Breast epithelium (tissue), 4 donors: ENCODE measurements at regions not wholly inside any gene's neighbourhood (a gene's known extent, or its start where the extent isn't known, plus 50 kb on each side); places are given as distances from the start of the nearest gene placed in this dataset.
"Not testable (repeated sequence)": the region's sequence is repeated elsewhere in the genome, so short reads cannot be mapped to it uniquely, and the experiment has no call there.

Experiments
- DNase-seq, 2 donors: peaks; one replicate each; pipeline ENCODE4 v3.0.0-alpha.2; 2019; ENCODE audit warnings: low spot score in 2 of 2
- H3K27ac ChIP-seq, 2 donors: fragments of 200-600 bp; sonication (generic) in 1 of 2; one replicate each; pipeline ENCODE4 v1.5.1; 2016 to 2019; ENCODE audit warnings: mild to moderate bottlenecking in 1 of 2
- H3K27me3 ChIP-seq, 2 donors: fragments of 200-600 bp; sonication (generic) in 1 of 2; one replicate each; pipeline versions ENCODE4 v1.5.1 to v1.6.0; 2017 to 2019; ENCODE audit warnings: control low read depth in 1 of 2, mild to moderate bottlenecking in 1 of 2
- H3K36me3 ChIP-seq: fragments of 200-600 bp; one replicate; pipeline ENCODE4 v1.5.1; 2019
- H3K4me1 ChIP-seq, 2 donors: fragments of 200-600 bp; sonication (generic); one replicate each; pipeline ENCODE4 v1.5.1; 2016 to 2019; ENCODE audit warnings: control low read depth in 1 of 2
- H3K4me3 ChIP-seq, 3 donors: fragments of 200-600 bp; sonication (generic); 1 replicate in 2 of 3; 2 replicates in 1 of 3; pipeline ENCODE4 v1.5.1; 2016 to 2019; ENCODE audit warnings: mild to moderate bottlenecking in 3 of 3, moderate library complexity in 2 of 3
- H3K9me3 ChIP-seq, 2 donors: fragments of 200-600 bp; sonication (generic) in 1 of 2; one replicate each; pipeline ENCODE4 v1.5.1; 2016 to 2019; ENCODE audit warnings: control low read depth in 1 of 2
- POLR2A ChIP-seq: fragments of 450-650 bp; IDR thresholded peaks from one replicate; pipeline ENCODE4 v1.6.1; 2016; ENCODE audit warnings: antibody characterized with exemption, mild to moderate bottlenecking, moderate library complexity
- POLR2AphosphoS5 ChIP-seq, 3 donors: sonication (generic); formaldehyde crosslinking; IDR thresholded peaks; one replicate each; pipeline ENCODE4 v1.6.1; 2017; ENCODE audit warnings: antibody characterized with exemption in 3 of 3
- intact Hi-C: fragments of 100-400 bp; cut with DNase I; formaldehyde crosslinking; loops from one replicate; pipeline ENCODE4 v1.15.1; 2023; ENCODE audit warnings: low total_unique reads
- TF ChIP-seq, protein P1 (sequence below), 3 donors: fragments of 450-650 bp; IDR thresholded peaks; one replicate each; pipeline ENCODE4 v1.5.1; 2016 to 2017; ENCODE audit warnings: antibody characterized with exemption in 3 of 3, mild to moderate bottlenecking in 3 of 3, moderate library complexity in 3 of 3

DNA sequence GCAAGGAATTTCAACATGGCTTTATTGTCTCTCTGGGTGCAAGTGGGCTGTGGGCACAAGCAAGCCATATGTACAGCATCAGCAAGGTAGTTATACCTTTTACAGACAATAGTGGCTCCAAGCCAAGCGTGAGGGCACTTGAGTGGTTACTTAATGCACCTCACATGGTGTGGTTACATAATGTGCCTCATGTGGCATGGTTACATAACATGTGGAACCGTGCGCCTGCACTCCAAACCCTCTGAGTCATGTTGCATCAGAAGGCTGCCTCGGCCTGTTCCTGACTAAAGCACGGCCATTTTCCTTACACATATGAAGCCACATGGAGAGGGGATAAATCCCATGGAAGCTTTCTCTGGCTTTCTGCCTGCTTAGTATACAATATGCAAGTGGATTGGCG lies 150.9 kb downstream of the OSTF1 start:
- H3K36me3 ChIP-seq = no peaks in the 10 kb centered on the region

GRCh38 chr9:75242426-75242825 lies 154.1 kb downstream of the OSTF1 start:
- Histone ChIP-seq H3K4me1 (no peaks in the 10 kb centered on the region), H3K9me3 (peaks cover 0 to 6% of the 10 kb centered on the region in 2 donors), H3K36me3 (no peaks in the 10 kb centered on the region), H3K27me3 (no peaks in the 10 kb centered on the region), H3K4me3 (no peak overlapping the region), H3K27ac (no peak overlapping the region)
- intact Hi-C loops = no loop called here
- no peak for DNase-seq
- TF ChIP-seq POLR2AphosphoS5 (IDR thresholded peaks at IDR 0.05) = no peak
- TF ChIP-seq, protein P1, sequence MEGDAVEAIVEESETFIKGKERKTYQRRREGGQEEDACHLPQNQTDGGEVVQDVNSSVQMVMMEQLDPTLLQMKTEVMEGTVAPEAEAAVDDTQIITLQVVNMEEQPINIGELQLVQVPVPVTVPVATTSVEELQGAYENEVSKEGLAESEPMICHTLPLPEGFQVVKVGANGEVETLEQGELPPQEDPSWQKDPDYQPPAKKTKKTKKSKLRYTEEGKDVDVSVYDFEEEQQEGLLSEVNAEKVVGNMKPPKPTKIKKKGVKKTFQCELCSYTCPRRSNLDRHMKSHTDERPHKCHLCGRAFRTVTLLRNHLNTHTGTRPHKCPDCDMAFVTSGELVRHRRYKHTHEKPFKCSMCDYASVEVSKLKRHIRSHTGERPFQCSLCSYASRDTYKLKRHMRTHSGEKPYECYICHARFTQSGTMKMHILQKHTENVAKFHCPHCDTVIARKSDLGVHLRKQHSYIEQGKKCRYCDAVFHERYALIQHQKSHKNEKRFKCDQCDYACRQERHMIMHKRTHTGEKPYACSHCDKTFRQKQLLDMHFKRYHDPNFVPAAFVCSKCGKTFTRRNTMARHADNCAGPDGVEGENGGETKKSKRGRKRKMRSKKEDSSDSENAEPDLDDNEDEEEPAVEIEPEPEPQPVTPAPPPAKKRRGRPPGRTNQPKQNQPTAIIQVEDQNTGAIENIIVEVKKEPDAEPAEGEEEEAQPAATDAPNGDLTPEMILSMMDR (IDR thresholded peaks at IDR 0.05) = no peak
- no peak for TF ChIP-seq POLR2A

More for the DNA sequence above, 150.9 kb downstream of the OSTF1 start:
- no peak for TF ChIP-seq POLR2A
- TF ChIP-seq POLR2AphosphoS5 (IDR thresholded peaks at IDR 0.05) = peak in 1 of 3 donors; percentile 9
- Histone ChIP-seq H3K9me3 (peaks cover 0 to 12% of the 10 kb centered on the region in 2 donors), H3K4me3 (no peak overlapping the region), H3K4me1 (no peaks in the 10 kb centered on the region), H3K27ac (no peak overlapping the region), H3K27me3 (no peaks in the 10 kb centered on the region)
- intact Hi-C loops = no loop called here
- DNase-seq = no peak

DNA sequence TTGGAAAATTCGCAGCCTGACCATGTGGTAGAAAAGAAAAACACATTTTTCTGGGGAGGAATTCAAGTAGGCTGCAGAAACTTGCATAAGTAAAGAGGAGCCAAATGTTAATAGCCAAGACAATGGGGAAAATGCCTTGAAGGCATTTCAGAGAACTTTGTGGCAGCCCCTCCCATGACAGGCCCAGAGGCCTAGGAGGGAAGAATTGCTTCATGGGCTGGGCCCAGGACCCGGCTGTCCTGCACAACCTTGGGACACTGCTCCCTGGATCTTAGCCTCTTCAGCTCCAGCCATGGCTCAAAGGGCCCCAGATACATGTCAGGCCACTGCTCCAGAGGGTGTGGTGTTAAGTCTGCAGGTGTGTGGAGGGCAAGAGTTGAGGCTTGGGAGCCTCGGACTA lies 158.6 kb downstream of the OSTF1 start:
- no peaks in the 10 kb centered on the region for H3K36me3 ChIP-seq
- H3K9me3 ChIP-seq = peaks cover 0 to 20% of the 10 kb centered on the region in 2 donors
- H3K4me1 ChIP-seq = no peaks in the 10 kb centered on the region
- no peaks in the 10 kb centered on the region for H3K27me3 ChIP-seq
- H3K4me3 ChIP-seq = no peak overlapping the region
- H3K27ac ChIP-seq = no peak overlapping the region
- intact Hi-C loops = no loop called here
- no peak for DNase-seq
- TF ChIP-seq, protein P1 (IDR thresholded peaks at IDR 0.05) = no peak
- TF ChIP-seq POLR2AphosphoS5 (IDR thresholded peaks at IDR 0.05) (no peak), POLR2A (no peak)

DNA sequence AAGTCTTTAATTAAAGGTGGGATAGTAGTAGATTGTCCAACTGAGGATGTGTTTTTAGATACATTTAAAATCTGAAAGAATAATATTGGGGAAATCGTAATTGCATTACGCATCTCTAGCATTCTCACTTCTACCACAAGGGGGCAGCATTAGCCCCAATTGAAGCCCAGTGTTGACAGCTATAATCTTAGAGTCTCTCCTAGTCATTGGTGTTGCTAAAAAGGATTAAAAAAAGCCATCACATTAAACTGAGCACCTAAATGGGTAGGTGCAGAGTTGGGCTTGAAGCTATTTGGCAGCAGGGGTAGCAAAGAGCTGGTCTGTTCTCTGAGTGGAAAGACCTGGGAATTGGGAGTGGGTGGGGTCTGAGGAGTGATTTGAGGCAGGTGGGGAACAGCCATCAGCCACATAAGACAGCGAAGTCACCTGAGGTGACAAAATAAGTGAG lies 177.2 kb downstream of the OSTF1 start:
- Histone ChIP-seq H3K36me3 (no peaks in the 10 kb centered on the region), H3K9me3 (peaks cover 0 to 2% of the 10 kb centered on the region in 2 donors), H3K4me3 (no peak overlapping the region), H3K27me3 (no peaks in the 10 kb centered on the region), H3K27ac (no peak overlapping the region), H3K4me1 (no peaks in the 10 kb centered on the region)
- TF ChIP-seq POLR2AphosphoS5 (IDR thresholded peaks at IDR 0.05) = no peak
- TF ChIP-seq, protein P1 (IDR thresholded peaks at IDR 0.05) = peak; percentile 23 to 71 (median 66)
- intact Hi-C loops = no loop called here
- DNase-seq = no peak

DNA sequence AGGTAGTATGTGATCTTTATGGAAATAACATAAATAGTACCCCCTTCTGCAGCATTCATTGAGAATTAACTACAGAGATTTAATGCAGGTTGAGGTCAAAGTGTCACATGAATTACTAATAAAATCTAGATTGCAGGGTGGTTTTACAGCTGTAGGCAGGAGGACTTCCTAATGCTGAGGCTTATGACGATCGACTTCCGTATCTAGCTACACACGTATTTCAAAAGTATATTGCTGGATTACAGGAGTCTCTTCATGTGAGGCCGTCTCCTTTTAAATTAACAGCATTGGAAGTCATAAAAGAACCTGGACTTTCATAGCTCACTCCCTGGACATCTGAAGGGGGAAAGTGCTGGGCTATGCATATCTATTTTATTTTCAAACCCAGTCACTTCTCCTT lies 180.9 kb downstream of the OSTF1 start:
- no peaks in the 10 kb centered on the region for H3K27me3 ChIP-seq
- intact Hi-C loops = no loop called here
- no peaks in the 10 kb centered on the region for H3K36me3 ChIP-seq
- no peak overlapping the region for H3K27ac ChIP-seq
- H3K9me3 ChIP-seq = peaks cover 2% of the 10 kb centered on the region in 2 donors
- no peak for DNase-seq
- H3K4me1 ChIP-seq = no peaks in the 10 kb centered on the region
- TF ChIP-seq POLR2A = no peak
- TF ChIP-seq, protein P1 (IDR thresholded peaks at IDR 0.05) = no peak
- TF ChIP-seq POLR2AphosphoS5 (IDR thresholded peaks at IDR 0.05) = no peak
- no peak overlapping the region for H3K4me3 ChIP-seq

DNA sequence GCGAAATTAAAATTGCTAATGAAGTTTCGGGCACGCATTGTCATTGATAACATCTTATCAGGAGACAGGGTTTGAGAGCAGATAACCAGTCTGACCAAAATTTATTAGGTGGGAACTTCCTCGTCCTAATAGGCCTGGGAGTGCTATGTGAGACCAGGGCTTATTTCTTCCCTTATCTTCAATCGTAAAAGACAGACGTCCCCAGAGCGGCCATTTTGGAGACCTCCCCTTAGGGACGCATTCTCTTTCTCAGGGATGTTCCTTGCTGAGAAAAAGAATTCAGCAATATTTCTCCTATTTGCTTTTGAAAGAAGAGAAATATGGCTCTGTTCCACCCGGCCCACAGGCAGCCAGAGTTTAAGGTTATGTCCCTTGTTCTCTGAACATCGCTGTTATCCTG lies 184.7 kb downstream of the OSTF1 start:
- intact Hi-C loops, H3K27ac ChIP-seq: not testable (repeated sequence)

More for the DNA sequence above, 184.7 kb downstream of the OSTF1 start:
- not testable (repeated sequence) for H3K4me1 ChIP-seq, H3K27me3 ChIP-seq, H3K4me3 ChIP-seq, H3K36me3 ChIP-seq, H3K9me3 ChIP-seq, DNase-seq
